ENCODE measurements at regions not wholly inside any gene's neighbourhood (a gene's known extent, or its start where the extent isn't known, plus 50 kb on each side); places are given as distances from the start of the nearest gene placed in this dataset.

- DNase-seq, result no peak
Measured at GRCh38 chr11:112715056-112715455, 246.2 kb upstream of the NCAM1 start.

GRCh38 chr11:112718483-112718882 is 242.7 kb upstream of the NCAM1 start:
- no peak for DNase-seq

- no peak for DNase-seq
Measured at GRCh38 chr11:112719736-112720525, 241.3 kb upstream of the NCAM1 start.

GRCh38 chr11:112722148-112722547 is 239.1 kb upstream of the NCAM1 start:
- DNase-seq, result no peak

GRCh38 chr11:112722876-112723275 is 238.3 kb upstream of the NCAM1 start:
- no peak for DNase-seq

- DNase-seq, result no peak
Measured at GRCh38 chr11:112723676-112724495, 237.3 kb upstream of the NCAM1 start.

- no peak for DNase-seq
Measured at GRCh38 chr11:112724496-112724790, 236.8 kb upstream of the NCAM1 start.

- no peak for DNase-seq
Measured at GRCh38 chr11:112725636-112726035, 235.6 kb upstream of the NCAM1 start.

GRCh38 chr11:112727341-112727841 is 233.8 kb upstream of the NCAM1 start:
- no peak for DNase-seq

GRCh38 chr11:112728288-112728687 is 232.9 kb upstream of the NCAM1 start:
- no peak for DNase-seq

- no peak for DNase-seq
Measured at GRCh38 chr11:112728716-112729115, 232.5 kb upstream of the NCAM1 start.

GRCh38 chr11:112730591-112730990 is 230.6 kb upstream of the NCAM1 start:
- no peak for DNase-seq

GRCh38 chr11:112731538-112731937 is 229.7 kb upstream of the NCAM1 start:
- DNase-seq, result no peak

GRCh38 chr11:112732031-112732430 is 229.2 kb upstream of the NCAM1 start:
- no peak for DNase-seq

- no peak for DNase-seq
Measured at GRCh38 chr11:112734207-112734606, 227.0 kb upstream of the NCAM1 start.

GRCh38 chr11:112735470-112735869 is 225.8 kb upstream of the NCAM1 start:
- DNase-seq, result no peak

- no peak for DNase-seq
Measured at GRCh38 chr11:112744041-112744440, 217.2 kb upstream of the NCAM1 start.

- DNase-seq, result no peak
Measured at GRCh38 chr11:112745973-112746372, 215.2 kb upstream of the NCAM1 start.

GRCh38 chr11:112748252-112748651 is 213.0 kb upstream of the NCAM1 start:
- no peak for DNase-seq

- peak; percentile 49 for DNase-seq
Measured at GRCh38 chr11:112748713-112749543, 212.3 kb upstream of the NCAM1 start.

GRCh38 chr11:112751329-112751728 is 209.9 kb upstream of the NCAM1 start:
- DNase-seq, result no peak

- DNase-seq, result no peak
Measured at GRCh38 chr11:112751772-112752171, 209.4 kb upstream of the NCAM1 start.

- DNase-seq, result no peak
Measured at GRCh38 chr11:112752563-112752962, 208.7 kb upstream of the NCAM1 start.

Data from occipital lobe (tissue), 1 donor.